H9 (cell line): ENCODE measurements at regions not wholly inside any gene's neighbourhood (a gene's known extent, or its start where the extent isn't known, plus 50 kb on each side); places are given as distances from the start of the nearest gene placed in this dataset.

ENCODE experiments used
- DNase-seq: peaks from one replicate; pipeline ENCODE4 v3.0.0-alpha.2; 2017
- H2AFZ ChIP-seq: one replicate; pipeline ENCODE4 v1.6.1; 2013; ENCODE audit warnings: mild to moderate bottlenecking, low read length, control low read depth, moderate library complexity
- H2AK5ac ChIP-seq: 2 replicates; pipeline ENCODE4 v1.6.1; 2013; ENCODE audit warnings: low read length, control low read depth, mixed read lengths; ENCODE audit not compliant: insufficient read length
- H2BK120ac ChIP-seq: one replicate; pipeline ENCODE4 v1.6.1; 2013; ENCODE audit warnings: low read depth, mild to moderate bottlenecking, low read length, control low read depth, inconsistent platforms; ENCODE audit not compliant: poor library complexity, severe bottlenecking
- H2BK12ac ChIP-seq: 2 replicates; pipeline ENCODE4 v1.6.1; 2013; ENCODE audit warnings: low read length, control low read depth, mixed read lengths, low read depth; ENCODE audit not compliant: insufficient read length
- H2BK15ac ChIP-seq: 2 replicates; pipeline ENCODE4 v1.6.1; 2013; ENCODE audit warnings: low read depth, low read length, control low read depth
- H2BK20ac ChIP-seq: one replicate; pipeline ENCODE4 v1.6.1; 2013; ENCODE audit warnings: low read depth, mild to moderate bottlenecking, low read length, control low read depth, inconsistent platforms; ENCODE audit not compliant: poor library complexity, severe bottlenecking
- H2BK5ac ChIP-seq: 2 replicates; pipeline ENCODE4 v1.6.1; 2013; ENCODE audit warnings: low read length, control low read depth, mixed read lengths; ENCODE audit not compliant: insufficient read length
- H3K14ac ChIP-seq: 2 replicates; pipeline ENCODE4 v1.6.1; 2013; ENCODE audit warnings: low read length, control low read depth; ENCODE audit not compliant: insufficient read depth
- H3K18ac ChIP-seq: 2 replicates; pipeline ENCODE4 v1.6.1; 2013; ENCODE audit warnings: low read depth, mild to moderate bottlenecking, mixed read lengths, low read length, control low read depth; ENCODE audit not compliant: insufficient read length
- H3K23ac ChIP-seq: 2 replicates; pipeline ENCODE4 v1.6.1; 2013; ENCODE audit warnings: low read length, control low read depth, mixed read lengths, low read depth; ENCODE audit not compliant: insufficient read length
- H3K23me2 ChIP-seq: 2 replicates; pipeline ENCODE4 v1.6.1; 2013; ENCODE audit warnings: low read depth, mild to moderate bottlenecking, mixed read lengths, low read length, control low read depth; ENCODE audit not compliant: insufficient read length, poor library complexity, severe bottlenecking
- H3K27ac ChIP-seq: 2 replicates; pipeline ENCODE4 v1.5.1; 2013; ENCODE audit warnings: low read length, control low read depth, mixed read lengths, low read depth; ENCODE audit not compliant: insufficient read length
- H3K27me3 ChIP-seq: 2 replicates; pipeline ENCODE4 v1.6.1; 2013; ENCODE audit warnings: low read length, control low read depth, inconsistent platforms; ENCODE audit not compliant: insufficient read depth
- H3K4ac ChIP-seq: 2 replicates; pipeline ENCODE4 v1.6.1; 2013; ENCODE audit warnings: low read depth, mild to moderate bottlenecking, control low read depth, inconsistent platforms, low read length, moderate library complexity
- H3K4me1 ChIP-seq: 2 replicates; pipeline ENCODE4 v1.6.1; 2013; ENCODE audit warnings: low read length, control low read depth, inconsistent platforms; ENCODE audit not compliant: insufficient read depth
- H3K4me2 ChIP-seq: 2 replicates; pipeline ENCODE4 v1.6.1; 2013; ENCODE audit warnings: low read length, control low read depth, mixed read lengths; ENCODE audit not compliant: insufficient read length, insufficient read depth
- H3K56ac ChIP-seq: 2 replicates; pipeline ENCODE4 v1.6.1; 2013; ENCODE audit warnings: low read depth, mild to moderate bottlenecking, mixed read lengths, low read length, control low read depth; ENCODE audit not compliant: insufficient read length
- H3K79me1 ChIP-seq: 2 replicates; pipeline ENCODE4 v1.6.1; 2013; ENCODE audit warnings: low read depth, mild to moderate bottlenecking, moderate library complexity, low read length, control low read depth, inconsistent platforms; ENCODE audit not compliant: insufficient read depth, poor library complexity, severe bottlenecking
- H3K79me2 ChIP-seq: 2 replicates; pipeline ENCODE4 v1.6.1; 2013; ENCODE audit warnings: low read length, control low read depth, inconsistent platforms; ENCODE audit not compliant: insufficient read depth
- H3K9ac ChIP-seq: 2 replicates; pipeline ENCODE4 v1.6.1; 2013; ENCODE audit warnings: low read length, control low read depth, mixed read lengths; ENCODE audit not compliant: insufficient read length; ENCODE audit errors: extremely low read depth
- H3K9me3 ChIP-seq: one replicate; pipeline ENCODE4 v1.6.1; 2013; ENCODE audit warnings: low read depth, low read length, inconsistent platforms; ENCODE audit not compliant: control insufficient read depth
- H3T11ph ChIP-seq: one replicate; pipeline ENCODE4 v1.6.1; 2013; ENCODE audit warnings: mild to moderate bottlenecking, low read length, control low read depth, inconsistent platforms
- H4K20me1 ChIP-seq: one replicate; pipeline ENCODE4 v1.6.1; 2013; ENCODE audit not compliant: control insufficient read depth, insufficient read length, insufficient read depth
- H4K5ac ChIP-seq: 2 replicates; pipeline ENCODE4 v1.6.1; 2013; ENCODE audit warnings: low read depth, mild to moderate bottlenecking, mixed read lengths, low read length, control low read depth; ENCODE audit not compliant: insufficient read length
- H4K8ac ChIP-seq: replicated peaks from 2 replicates; pipeline ENCODE4 v1.6.1; 2013; ENCODE audit warnings: low read length, control low read depth, mixed read lengths, low read depth; ENCODE audit not compliant: insufficient read length
- H4K91ac ChIP-seq: 2 replicates; pipeline ENCODE4 v1.6.1; 2013; ENCODE audit warnings: low read depth, mild to moderate bottlenecking, moderate library complexity, mixed read lengths, low read length, control low read depth; ENCODE audit not compliant: insufficient read length
- H3K27ac Mint-ChIP-seq, 3 experiments: 2 replicates in 2 of 3; 3 replicates in 1 of 3; pipeline ENCODE4 v1.8.0; 2020 to 2021; ENCODE audit warnings: mixed read lengths in 3 of 3, mild to moderate bottlenecking in 1 of 3, moderate library complexity in 1 of 3
- H3K27me3 Mint-ChIP-seq: 2 replicates; pipeline ENCODE4 v1.8.0; 2021; ENCODE audit warnings: low read depth, mild to moderate bottlenecking, moderate library complexity, mixed read lengths
- H3K36me3 Mint-ChIP-seq, 3 experiments: 2 replicates in 2 of 3; 3 replicates in 1 of 3; pipeline ENCODE4 v1.8.0; 2020 to 2021; ENCODE audit warnings: low read depth in 3 of 3, mixed read lengths in 3 of 3; ENCODE audit not compliant: insufficient read depth in 1 of 3
- H3K4me1 Mint-ChIP-seq, 2 experiments: 2 replicates each; pipeline ENCODE4 v1.8.0; 2020; ENCODE audit warnings: mixed read lengths in 2 of 2
- H3K4me3 Mint-ChIP-seq, 2 experiments: 2 replicates in 1 of 2; 3 replicates in 1 of 2; pipeline ENCODE4 v1.8.0; 2020 to 2021; ENCODE audit warnings: mild to moderate bottlenecking in 2 of 2, mixed read lengths in 2 of 2, moderate library complexity in 1 of 2
- H3K9me3 Mint-ChIP-seq, 2 experiments: 2 replicates in 1 of 2; 3 replicates in 1 of 2; pipeline ENCODE4 v1.8.0; 2020; ENCODE audit warnings: mild to moderate bottlenecking in 2 of 2, mixed read lengths in 2 of 2, moderate library complexity in 1 of 2
- CTCF ChIP-seq: fragments of 200-600 bp; sonication (generic); conservative IDR thresholded peaks from 3 replicates; pipeline ENCODE4 v1.8.0; 2021; ENCODE audit warnings: antibody characterized with exemption, mild to moderate bottlenecking
- WGBS: extraction: QIAGEN DNeasy Blood & Tissue Kit; methylation state at CpG from one replicate; pipeline ENCODE4 v1.1.7; 2013; ENCODE audit warnings: missing lambda C conversion rate, low lambda C conversion rate, mixed read lengths; ENCODE audit not compliant: insufficient read length; ENCODE audit errors: extremely low coverage; 5-methylcytosine and 5-hydroxymethylcytosine counted together

- Histone ChIP-seq H3T11ph (no peak overlapping the region), H4K5ac (no peak overlapping the region), H3K18ac (no peak overlapping the region), H3K79me2 (no peaks in the 10 kb centered on the region), H4K20me1 (no peaks in the 10 kb centered on the region), H4K91ac (no peak overlapping the region), H3K4me1 (no peaks in the 10 kb centered on the region; the same call in 1 of the 2 replicates), H3K4me2 (no peak overlapping the region), H3K14ac (no peak overlapping the region), H3K9me3 (no peaks in the 10 kb centered on the region), H2BK120ac (no peak overlapping the region), H2AFZ (no peak overlapping the region), H2BK12ac (no peak overlapping the region), H2BK20ac (no peak overlapping the region), H4K8ac (no peak overlapping the region), H3K27me3 (no peaks in the 10 kb centered on the region), H3K27ac (no peak overlapping the region), H2AK5ac (no peak overlapping the region), H3K4ac (no peak overlapping the region), H2BK15ac (no peak overlapping the region), H2BK5ac (no peak overlapping the region), H3K23me2 (no peaks in the 10 kb centered on the region), H3K56ac (no peak overlapping the region), H3K23ac (no peak overlapping the region), H3K9ac (no peak overlapping the region), H3K79me1 (no peaks in the 10 kb centered on the region)
- no peak for DNase-seq
- WGBS: no CpG with 5 or more reads among the region's 2 CpGs
- H3K27me3 Mint-ChIP-seq: no peaks in the 10 kb centered on the region
- no peak overlapping the region for H3K4me3 Mint-ChIP-seq
- no peak for TF ChIP-seq CTCF
- peaks cover 4 to 10% of the 10 kb centered on the region in 2 experiments; a peak in 4 of 5 replicates for H3K9me3 Mint-ChIP-seq
- H3K27ac Mint-ChIP-seq: no peak overlapping the region
- peaks cover 0 to 24% (median 7%) of the 10 kb centered on the region in 3 experiments; a peak in 3 of 7 replicates for H3K36me3 Mint-ChIP-seq
- H3K4me1 Mint-ChIP-seq: peaks cover 50 to 53% of the 10 kb centered on the region in 2 experiments
These were observed 126.2 kb upstream of the C2CD4B start for GRCh38 chr15:62291262-62291661.
